ENCODE measurements at regions not wholly inside any gene's neighbourhood (a gene's known extent, or its start where the extent isn't known, plus 50 kb on each side); places are given as distances from the start of the nearest gene placed in this dataset.

DNA sequence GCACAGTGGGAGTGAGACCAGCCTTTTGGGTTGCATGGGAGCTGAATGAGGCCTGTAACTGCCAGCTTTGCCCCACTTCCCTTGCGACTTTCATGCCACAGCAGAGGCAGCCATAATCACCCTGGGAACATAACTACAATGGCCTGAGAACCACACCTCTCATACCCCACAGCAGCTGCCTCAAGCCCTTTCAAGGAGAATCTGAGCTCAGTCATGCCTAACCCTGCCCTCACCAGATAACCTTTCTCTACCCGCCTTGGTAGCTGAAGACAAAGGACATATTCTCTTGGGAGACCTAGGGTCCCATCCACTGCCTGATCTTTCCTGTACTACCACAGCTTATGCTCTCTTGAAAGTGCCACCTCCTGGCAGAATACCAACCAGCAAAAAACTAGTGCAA, 599.9 kb upstream of the IGFBP7 start:
- no peak for DNase-seq (ENCODE audit: low read depth)
- H3K4me3 ChIP-seq (ENCODE audit: low read depth, low read length), result no peak overlapping the region
- TF ChIP-seq, protein P1, sequence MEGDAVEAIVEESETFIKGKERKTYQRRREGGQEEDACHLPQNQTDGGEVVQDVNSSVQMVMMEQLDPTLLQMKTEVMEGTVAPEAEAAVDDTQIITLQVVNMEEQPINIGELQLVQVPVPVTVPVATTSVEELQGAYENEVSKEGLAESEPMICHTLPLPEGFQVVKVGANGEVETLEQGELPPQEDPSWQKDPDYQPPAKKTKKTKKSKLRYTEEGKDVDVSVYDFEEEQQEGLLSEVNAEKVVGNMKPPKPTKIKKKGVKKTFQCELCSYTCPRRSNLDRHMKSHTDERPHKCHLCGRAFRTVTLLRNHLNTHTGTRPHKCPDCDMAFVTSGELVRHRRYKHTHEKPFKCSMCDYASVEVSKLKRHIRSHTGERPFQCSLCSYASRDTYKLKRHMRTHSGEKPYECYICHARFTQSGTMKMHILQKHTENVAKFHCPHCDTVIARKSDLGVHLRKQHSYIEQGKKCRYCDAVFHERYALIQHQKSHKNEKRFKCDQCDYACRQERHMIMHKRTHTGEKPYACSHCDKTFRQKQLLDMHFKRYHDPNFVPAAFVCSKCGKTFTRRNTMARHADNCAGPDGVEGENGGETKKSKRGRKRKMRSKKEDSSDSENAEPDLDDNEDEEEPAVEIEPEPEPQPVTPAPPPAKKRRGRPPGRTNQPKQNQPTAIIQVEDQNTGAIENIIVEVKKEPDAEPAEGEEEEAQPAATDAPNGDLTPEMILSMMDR (conservative IDR thresholded peaks at IDR 0.05; ENCODE audit: low read depth, low read length), result no peak

DNA sequence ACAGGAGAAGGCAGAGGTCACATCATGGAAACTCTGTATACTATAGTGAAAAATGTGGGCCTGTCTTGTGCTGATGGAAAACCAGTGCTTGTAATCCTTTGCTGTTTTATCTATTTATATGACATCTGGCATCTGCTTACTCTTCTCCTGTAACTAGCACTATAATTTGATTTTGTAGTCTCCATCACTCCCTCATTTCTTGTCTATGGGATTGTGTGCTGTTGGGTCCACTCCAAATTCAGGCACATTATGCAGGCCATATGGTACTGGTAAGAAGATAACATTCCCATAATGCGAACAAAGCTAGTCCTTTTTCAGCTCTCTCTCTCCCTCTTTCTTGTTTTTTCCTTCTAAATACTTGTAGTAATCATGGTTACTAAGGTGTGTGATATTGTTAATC, 581.2 kb upstream of the IGFBP7 start:
- no peak for DNase-seq (ENCODE audit: low read depth)
- H3K4me3 ChIP-seq (ENCODE audit: low read depth, low read length), result no peak overlapping the region
- TF ChIP-seq, protein P1 (conservative IDR thresholded peaks at IDR 0.05; ENCODE audit: low read depth, low read length), result no peak

DNA sequence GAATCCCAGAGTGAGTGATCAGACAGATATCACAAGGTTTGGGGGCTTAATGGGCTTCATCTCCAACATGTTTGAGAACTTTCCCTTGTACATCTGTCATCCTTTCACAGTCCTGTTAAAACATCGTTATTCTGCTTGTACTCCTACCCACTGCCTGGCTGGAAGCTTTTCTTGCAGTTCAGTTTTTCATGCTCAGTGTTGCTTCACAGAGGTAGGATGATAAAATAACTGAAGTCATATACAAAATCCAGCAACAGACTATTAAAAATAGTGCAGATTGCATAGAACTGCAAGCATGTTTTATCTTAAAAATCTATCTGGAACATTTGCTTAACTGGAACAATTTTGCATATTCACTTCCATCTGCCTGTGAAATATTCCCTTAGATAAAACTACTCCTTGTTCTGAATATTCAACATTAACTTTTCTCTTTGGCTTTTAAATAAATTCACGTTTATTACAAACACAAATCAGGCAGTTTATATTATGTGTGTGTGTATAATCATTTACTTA, 579.6 kb upstream of the IGFBP7 start:
- TF ChIP-seq, protein P1 (conservative IDR thresholded peaks at IDR 0.05; ENCODE audit: low read depth, low read length), result no peak
- DNase-seq (ENCODE audit: low read depth), result no peak
- H3K4me3 ChIP-seq (ENCODE audit: low read depth, low read length), result no peak overlapping the region

DNA sequence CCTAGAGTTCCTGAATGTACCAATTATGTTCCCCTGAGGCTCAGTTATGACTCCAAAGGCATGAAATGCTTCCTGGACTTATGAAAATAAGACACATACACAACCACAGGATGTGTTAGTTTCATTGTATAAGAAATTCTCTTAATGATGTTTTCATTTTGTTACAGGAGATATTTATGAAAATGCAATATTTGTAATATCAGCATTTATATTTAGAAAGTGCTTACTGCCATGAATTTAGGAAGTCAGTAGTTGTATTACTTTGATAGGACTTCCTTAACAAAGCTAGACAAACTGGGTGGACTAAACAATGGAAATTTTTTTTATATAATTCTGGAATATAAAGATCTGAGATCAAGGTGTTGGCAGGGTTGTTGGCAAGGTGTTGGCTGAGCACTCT, 572.1 kb upstream of the IGFBP7 start:
- H3K4me3 ChIP-seq (ENCODE audit: low read depth, low read length), result no peak overlapping the region
- no peak for DNase-seq (ENCODE audit: low read depth)
- TF ChIP-seq, protein P1 (conservative IDR thresholded peaks at IDR 0.05; ENCODE audit: low read depth, low read length), result no peak

DNA sequence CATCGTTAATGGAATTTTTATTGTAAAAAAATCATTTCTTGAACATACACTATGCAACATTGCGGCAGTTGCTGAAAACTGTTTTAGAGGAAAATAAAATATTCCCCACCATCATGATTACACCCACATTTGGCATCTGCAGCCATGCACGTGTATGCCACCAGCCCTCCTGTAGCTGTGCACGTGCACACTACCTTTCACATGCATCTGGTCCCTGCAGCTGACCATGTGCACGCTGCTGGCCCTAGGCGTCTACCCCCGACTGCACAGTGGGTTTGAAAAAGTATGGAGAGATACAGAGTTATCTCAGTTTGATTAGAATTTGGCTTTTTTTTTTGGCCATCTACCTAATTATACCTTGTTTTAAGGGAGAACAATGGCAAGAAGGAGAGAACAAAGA, 569.8 kb upstream of the IGFBP7 start:
- no peak for DNase-seq (ENCODE audit: low read depth)
- no peak overlapping the region for H3K4me3 ChIP-seq (ENCODE audit: low read depth, low read length)
- TF ChIP-seq, protein P1 (conservative IDR thresholded peaks at IDR 0.05; ENCODE audit: low read depth, low read length), result no peak

DNA sequence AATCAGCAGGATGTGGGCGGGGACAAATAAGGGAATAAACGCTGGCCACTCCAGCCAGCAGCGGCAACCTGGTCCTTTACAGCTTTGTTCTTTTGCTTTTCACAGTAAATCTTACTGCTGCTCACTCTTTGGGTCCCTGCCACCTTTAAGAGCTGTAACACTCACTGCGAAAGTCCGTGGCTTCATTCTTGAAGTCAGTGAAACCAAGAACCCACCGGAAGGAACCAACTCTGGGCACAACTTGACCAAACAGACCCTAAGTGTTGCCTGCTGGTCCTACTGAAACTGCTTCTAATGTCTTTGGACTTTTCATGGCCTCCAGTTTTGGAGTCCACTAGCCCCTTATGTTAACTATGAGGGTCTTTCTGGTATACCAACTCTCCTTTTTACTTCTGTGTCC, 566.2 kb upstream of the IGFBP7 start:
- H3K4me3 ChIP-seq (ENCODE audit: low read depth, low read length), result no peak overlapping the region
- TF ChIP-seq, protein P1 (conservative IDR thresholded peaks at IDR 0.05; ENCODE audit: low read depth, low read length), result no peak
- DNase-seq (ENCODE audit: low read depth), result no peak

DNA sequence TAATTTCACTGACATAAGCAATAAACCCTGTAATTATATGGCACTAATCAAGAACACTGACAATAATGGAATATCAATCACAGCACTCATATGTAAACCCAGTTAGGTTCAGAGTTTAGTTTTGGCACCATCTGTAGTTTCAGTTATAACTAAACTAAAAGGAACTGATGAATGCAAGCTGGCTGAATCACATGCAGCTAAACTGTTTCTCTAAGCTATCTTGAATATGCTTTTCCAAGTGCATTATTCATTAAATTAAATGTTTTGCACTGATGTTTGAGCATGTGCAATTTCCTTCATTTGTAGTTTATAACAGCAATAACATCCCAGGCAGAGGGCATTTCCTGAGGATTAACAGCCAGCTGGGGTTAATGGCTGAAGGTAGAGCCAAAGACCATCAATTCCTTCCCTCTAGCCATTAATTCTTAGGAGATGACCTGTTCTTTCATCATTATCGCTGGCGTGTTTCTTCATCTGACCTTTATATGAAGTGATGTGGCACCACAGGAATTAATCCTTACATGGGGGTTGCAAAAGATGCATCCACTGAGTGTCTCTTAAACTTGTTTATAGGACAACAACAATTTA, 562.8 kb upstream of the IGFBP7 start:
- TF ChIP-seq, protein P1 (conservative IDR thresholded peaks at IDR 0.05; ENCODE audit: low read depth, low read length), result no peak
- no peak overlapping the region for H3K4me3 ChIP-seq (ENCODE audit: low read depth, low read length)
- no peak for DNase-seq (ENCODE audit: low read depth)
